Testis (tissue), 2 donors: ENCODE measurements at regions not wholly inside any gene's neighbourhood (a gene's known extent, or its start where the extent isn't known, plus 50 kb on each side); places are given as distances from the start of the nearest gene placed in this dataset.

Experiments
- small RNA-seq, 2 donors: library from RNA; depleted of rRNA; stranded (forward); fragments of <200 nt; gene quantifications; one replicate each; pipeline ENCODE3, GENCODE V24; 2016

Small RNAs in the stretch of these regions (small RNA-seq; reads per million reads assigned to genes)
- 0 reads per million in 2 donors for gene AC116337.2
